HUES6 (cell line): ENCODE measurements at regions not wholly inside any gene's neighbourhood (a gene's known extent, or its start where the extent isn't known, plus 50 kb on each side); places are given as distances from the start of the nearest gene placed in this dataset.

Source experiments
- H3K27ac ChIP-seq: 2 replicates; pipeline ENCODE4 v1.7.0; 2013; ENCODE audit warnings: low read depth, mild to moderate bottlenecking, low read length, inconsistent platforms
- H3K27me3 ChIP-seq: 2 replicates; pipeline ENCODE4 v1.6.1; 2013; ENCODE audit warnings: low read length; ENCODE audit not compliant: control insufficient read depth, insufficient read depth
- H3K36me3 ChIP-seq: 2 replicates; pipeline ENCODE4 v1.6.1; 2013; ENCODE audit warnings: low read length; ENCODE audit not compliant: control insufficient read depth, insufficient read depth
- H3K4me1 ChIP-seq: 2 replicates; pipeline ENCODE4 v1.6.1; 2013; ENCODE audit warnings: low read length; ENCODE audit not compliant: control insufficient read depth, insufficient read depth
- H3K4me3 ChIP-seq: 2 replicates; pipeline ENCODE4 v1.5.1; 2013; ENCODE audit warnings: low read depth, low read length
- H3K9ac ChIP-seq: one replicate; pipeline ENCODE4 v1.6.1; 2013; ENCODE audit warnings: mild to moderate bottlenecking, low read length
- H3K9me3 ChIP-seq: 2 replicates; pipeline ENCODE4 v1.6.1; 2013; ENCODE audit warnings: low read depth, low read length; ENCODE audit not compliant: control insufficient read depth, insufficient read depth

DNA sequence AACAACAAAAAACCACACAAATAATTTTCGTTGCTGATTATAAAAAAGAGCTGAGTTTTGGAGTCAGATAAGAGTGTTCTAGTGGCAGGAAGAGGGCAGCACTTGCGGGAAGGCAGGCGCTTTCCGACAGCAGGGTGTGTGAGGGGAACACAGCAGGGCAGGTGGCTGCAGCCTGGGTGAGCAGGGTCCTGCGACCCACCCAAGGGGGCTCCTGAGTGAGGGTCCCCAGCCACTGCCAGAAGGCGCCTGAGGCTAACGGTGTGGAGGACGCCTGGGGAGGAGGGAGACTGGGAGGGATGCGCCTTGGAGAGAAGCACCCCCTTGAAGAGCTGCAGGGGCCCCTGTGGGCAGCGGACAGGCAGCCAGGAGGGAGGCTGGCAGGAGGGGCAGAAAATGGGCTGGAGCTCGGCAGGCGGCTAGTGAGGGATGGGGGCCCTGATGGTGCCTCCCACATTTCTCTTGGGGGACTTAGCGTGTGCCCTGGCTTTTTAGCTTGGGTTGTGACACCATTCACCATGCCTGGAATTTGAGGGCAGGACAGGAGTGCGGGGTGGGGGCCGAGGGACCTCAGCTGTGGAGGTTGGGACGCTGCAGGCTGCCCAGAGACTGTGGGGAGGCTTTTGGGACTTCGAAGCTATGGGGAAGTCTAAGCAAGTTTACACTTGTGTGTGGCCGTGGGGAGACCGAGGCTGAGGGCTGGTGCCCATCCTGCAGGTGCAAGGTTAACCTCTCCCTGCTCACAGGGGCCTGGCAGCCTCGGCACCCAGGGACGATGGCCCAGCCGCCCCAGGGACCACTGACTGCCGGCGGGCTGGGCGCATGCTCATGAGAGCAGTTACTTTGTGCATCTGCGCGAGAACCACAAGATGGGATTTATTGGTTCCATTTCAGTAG is 111.4 kb downstream of the SIK1 start:
- no peak overlapping the region for H3K27ac ChIP-seq

DNA sequence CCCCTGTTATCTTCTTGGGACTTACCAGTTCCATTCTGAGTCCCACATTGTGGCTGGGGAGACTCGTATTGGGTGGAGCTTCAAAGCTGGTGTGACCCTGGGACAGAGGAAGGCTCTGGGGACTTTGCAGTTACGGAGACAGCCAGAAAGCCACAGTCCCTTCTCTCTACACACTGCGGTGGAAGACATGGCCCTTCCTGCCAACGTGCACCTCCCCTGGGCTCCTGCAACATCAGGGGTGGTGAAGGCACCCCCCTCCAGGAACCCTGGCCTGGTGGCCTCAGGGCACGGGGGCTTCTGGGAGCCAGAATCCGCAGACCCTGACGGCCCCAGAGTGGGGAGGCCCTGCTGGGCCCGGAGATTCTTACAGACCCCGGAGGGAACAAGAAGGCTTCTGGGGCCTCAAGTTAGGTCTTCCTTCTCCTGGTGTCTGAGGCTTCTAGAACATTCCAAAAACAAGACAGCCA is 113.0 kb downstream of the SIK1 start:
- H3K9me3 ChIP-seq: peaks cover 19% of the 10 kb centered on the region
- no peak overlapping the region for H3K4me3 ChIP-seq
- H3K27me3 ChIP-seq: no peaks in the 10 kb centered on the region
- H3K36me3 ChIP-seq: no peaks in the 10 kb centered on the region
- peaks cover 27% of the 10 kb centered on the region for H3K4me1 ChIP-seq
- no peak overlapping the region for H3K9ac ChIP-seq
- H3K27ac ChIP-seq: no peak overlapping the region

More for the DNA sequence above, 111.4 kb downstream of the SIK1 start:
- H3K9ac ChIP-seq: no peak overlapping the region
- no peaks in the 10 kb centered on the region for H3K27me3 ChIP-seq
- no peak overlapping the region for H3K4me3 ChIP-seq
- H3K36me3 ChIP-seq: no peaks in the 10 kb centered on the region
- peaks cover 19% of the 10 kb centered on the region for H3K9me3 ChIP-seq
- H3K4me1 ChIP-seq: peaks cover 27% of the 10 kb centered on the region

DNA sequence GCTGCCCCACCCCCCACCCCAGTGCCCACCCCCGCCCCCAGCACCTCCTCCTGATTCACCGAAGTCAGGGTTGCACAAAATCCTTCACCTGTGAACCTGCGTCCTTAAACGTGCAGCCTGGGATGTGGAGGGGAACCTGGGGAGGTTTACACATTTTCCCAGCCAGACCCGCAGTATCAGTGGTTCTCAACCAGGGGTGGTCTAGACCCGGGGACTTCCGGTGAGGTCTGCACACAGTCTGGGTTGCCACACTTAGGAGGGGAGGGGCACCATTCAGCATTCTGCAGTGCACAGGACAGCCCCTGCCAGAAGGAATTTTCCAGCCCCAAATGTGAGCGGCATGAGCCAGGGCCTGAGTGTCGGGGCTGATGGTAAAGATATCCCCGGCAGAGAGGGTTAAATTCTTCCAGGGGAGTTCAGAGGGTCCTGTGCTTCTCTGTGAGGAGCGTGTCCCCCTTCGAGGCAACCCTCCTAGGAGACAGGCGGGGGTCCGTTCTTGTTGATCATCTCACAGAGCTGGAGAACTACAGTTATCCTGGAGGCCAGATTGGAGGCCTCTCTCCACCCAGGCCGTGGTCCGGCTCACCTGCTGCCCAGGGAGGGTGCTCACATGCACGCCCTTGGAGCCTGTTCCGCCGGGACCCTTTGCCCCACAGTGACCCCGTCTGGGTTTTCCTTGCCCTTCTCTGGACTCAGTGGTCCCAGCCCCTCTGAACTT is 113.6 kb downstream of the SIK1 start:
- H3K27ac ChIP-seq: no peak overlapping the region
- peaks cover 27% of the 10 kb centered on the region for H3K4me1 ChIP-seq
- no peaks in the 10 kb centered on the region for H3K36me3 ChIP-seq
- no peaks in the 10 kb centered on the region for H3K27me3 ChIP-seq
- no peak overlapping the region for H3K9ac ChIP-seq
- no peak overlapping the region for H3K4me3 ChIP-seq
- peaks cover 17% of the 10 kb centered on the region for H3K9me3 ChIP-seq

DNA sequence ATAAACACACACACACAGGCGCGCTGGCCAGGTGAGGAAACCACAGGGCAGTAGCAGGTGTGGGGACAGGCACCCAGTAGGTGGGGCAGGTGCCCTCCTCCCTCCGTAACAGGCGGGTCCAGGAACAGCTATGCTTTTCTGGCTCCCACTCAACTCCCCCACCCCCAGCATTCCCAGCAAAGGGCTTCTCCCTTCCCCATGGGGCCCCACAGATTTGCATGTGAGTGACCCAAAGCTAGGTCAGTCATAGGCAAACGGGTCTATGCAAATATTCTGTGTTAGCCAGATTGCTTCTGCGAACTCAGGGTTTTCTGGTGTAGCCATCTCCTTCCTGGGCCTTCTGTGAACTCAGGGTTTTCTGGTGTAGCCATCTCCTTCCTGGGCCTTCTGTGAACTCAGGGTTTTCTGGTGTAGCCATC is 114.2 kb downstream of the SIK1 start:
- Histone ChIP-seq H3K4me1 (peaks cover 27% of the 10 kb centered on the region), H3K36me3 (no peaks in the 10 kb centered on the region), H3K27me3 (no peaks in the 10 kb centered on the region), H3K9ac (no peak overlapping the region), H3K4me3 (no peak overlapping the region), H3K27ac (no peak overlapping the region), H3K9me3 (peaks cover 10% of the 10 kb centered on the region)

DNA sequence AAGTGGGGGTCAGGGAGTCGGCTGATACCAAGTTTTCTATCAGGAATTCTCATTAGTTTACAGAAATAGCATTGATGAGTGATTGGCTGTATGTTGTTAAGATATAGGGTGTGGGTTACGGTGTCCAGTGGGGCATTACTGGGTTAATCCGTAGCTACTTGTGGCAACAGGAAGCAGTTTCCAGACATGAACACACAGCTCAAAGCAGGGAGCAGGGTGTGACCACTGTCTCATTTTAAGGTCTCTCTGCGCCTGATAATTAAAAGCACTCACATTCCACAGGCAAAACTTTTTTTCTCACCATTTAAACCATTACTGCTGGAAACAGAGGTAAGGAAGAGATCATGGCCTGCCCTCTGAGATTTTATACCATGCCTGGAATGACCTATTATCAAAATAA is 114.9 kb downstream of the SIK1 start:
- Histone ChIP-seq H3K9me3 (peaks cover 3% of the 10 kb centered on the region; the same call in 1 of the 2 replicates), H3K36me3 (no peaks in the 10 kb centered on the region), H3K9ac (no peak overlapping the region), H3K27me3 (no peaks in the 10 kb centered on the region), H3K27ac (no peak overlapping the region), H3K4me3 (no peak overlapping the region), H3K4me1 (peaks cover 27% of the 10 kb centered on the region)

DNA sequence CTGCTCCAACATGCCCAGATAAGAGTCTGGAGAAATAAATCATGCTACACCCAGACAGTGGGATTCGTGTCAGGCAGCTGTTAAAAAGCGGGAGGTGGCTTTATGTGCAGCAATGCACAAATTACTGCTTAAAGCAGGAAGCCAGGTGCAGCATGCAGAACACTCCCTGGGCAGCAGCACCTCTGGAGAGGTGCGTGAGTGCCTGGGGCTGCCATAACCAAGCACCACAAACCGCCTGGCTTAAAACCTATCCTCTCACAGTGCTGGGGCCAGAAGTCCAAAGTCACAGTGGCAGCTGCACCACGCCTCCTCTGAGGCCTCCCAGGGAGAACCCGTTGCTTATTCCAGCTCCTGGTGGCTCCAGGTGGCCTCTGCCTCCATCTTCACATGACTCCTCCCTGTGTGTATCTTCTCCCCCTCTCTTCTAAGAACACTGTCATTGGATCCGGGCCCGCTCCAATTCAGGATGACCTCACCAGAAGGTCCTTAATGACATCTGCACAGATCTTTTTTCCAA is 115.6 kb downstream of the SIK1 start:
- H3K27ac ChIP-seq: no peak overlapping the region
- no peaks in the 10 kb centered on the region for H3K27me3 ChIP-seq
- H3K9ac ChIP-seq: no peak overlapping the region
- no peaks in the 10 kb centered on the region for H3K9me3 ChIP-seq
- peaks cover 27% of the 10 kb centered on the region for H3K4me1 ChIP-seq
- no peak overlapping the region for H3K4me3 ChIP-seq
- no peaks in the 10 kb centered on the region for H3K36me3 ChIP-seq

DNA sequence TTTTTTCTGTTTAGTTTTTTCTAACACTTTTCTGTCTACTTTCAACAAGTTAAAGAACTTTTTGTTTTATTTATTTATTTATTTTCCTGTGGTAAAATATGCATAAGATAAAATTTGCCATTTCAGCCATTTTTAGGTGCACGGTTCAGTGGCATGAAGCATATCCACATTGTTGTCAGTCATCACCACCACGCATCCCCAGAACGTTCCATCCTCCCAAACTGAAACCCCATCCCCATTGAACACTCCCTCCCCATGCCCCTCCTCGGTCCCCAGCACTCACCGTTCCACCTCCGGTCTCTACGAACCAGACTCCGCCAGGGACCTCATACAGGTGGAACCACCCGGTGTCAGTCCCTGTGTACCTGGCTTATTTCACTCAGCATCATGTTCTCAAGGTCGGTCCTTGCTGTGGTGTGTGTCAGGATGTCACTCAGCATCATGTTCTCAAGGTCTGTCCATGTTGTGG is 118.1 kb downstream of the SIK1 start:
- no peak overlapping the region for H3K9ac ChIP-seq
- no peak overlapping the region for H3K27ac ChIP-seq
- peaks cover 29% of the 10 kb centered on the region for H3K4me1 ChIP-seq
- H3K27me3 ChIP-seq: no peaks in the 10 kb centered on the region
- no peaks in the 10 kb centered on the region for H3K36me3 ChIP-seq
- H3K4me3 ChIP-seq: no peak overlapping the region
- no peaks in the 10 kb centered on the region for H3K9me3 ChIP-seq

DNA sequence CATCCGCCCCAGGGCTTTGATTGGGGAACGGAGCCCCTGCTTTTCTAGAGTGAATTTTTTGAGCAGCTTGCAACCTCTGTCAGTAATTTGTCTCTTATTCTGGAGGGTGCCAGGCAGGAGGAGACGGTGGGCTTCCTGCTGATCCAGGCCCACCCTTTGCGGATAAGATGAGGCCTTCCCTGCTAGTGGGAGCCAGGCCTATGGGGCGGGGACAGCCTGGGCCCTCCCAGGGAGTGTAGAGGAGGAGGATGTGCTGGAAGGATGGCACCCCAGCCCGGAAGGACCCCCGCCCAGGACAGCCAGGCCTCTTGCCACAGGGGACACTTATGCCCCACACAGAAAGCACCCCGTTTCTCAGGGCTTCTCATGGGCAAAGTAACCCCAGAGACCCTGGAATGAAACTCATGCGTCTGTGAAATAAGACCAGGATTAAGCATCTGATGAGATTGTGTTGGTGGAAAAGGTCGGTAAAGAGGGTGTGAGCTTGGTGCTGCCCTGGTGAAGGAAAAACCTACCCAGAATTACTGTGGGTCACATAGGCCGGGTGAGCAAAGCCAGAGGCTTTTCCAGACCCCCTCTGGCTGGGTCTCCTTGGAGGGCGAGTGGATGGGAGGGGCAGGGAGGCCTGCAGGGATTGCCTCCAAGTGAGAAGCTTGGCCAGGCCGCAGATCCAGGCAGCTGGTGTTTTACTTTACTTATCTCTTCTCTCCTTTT is 118.7 kb downstream of the SIK1 start:
- Histone ChIP-seq H3K27me3 (no peaks in the 10 kb centered on the region), H3K36me3 (no peaks in the 10 kb centered on the region), H3K4me1 (peaks cover 29% of the 10 kb centered on the region), H3K27ac (no peak overlapping the region), H3K4me3 (no peak overlapping the region), H3K9ac (no peak overlapping the region), H3K9me3 (no peaks in the 10 kb centered on the region)

DNA sequence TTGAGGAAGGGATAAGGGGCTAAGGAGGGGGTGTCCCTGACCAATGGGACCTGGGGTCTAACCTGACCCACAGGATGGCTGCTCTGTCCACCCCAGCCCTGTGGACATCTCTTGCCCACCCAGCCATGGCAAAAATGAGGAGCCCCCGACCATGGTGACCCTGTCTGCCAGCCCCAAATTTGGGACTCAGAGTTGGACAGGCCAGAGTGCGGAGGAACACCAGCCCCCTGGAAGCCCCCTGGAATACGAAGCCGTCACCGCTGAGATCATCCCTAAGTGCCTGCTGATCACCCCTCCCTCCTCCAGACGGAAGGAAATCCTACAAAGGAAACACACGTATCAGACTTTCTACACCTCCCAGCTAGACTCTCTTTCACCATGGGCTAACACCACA is 119.3 kb downstream of the SIK1 start:
- Histone ChIP-seq H3K4me3 (no peak overlapping the region), H3K9me3 (no peaks in the 10 kb centered on the region), H3K27me3 (no peaks in the 10 kb centered on the region), H3K9ac (no peak overlapping the region), H3K27ac (no peak overlapping the region), H3K4me1 (peaks cover 25% of the 10 kb centered on the region), H3K36me3 (no peaks in the 10 kb centered on the region)

DNA sequence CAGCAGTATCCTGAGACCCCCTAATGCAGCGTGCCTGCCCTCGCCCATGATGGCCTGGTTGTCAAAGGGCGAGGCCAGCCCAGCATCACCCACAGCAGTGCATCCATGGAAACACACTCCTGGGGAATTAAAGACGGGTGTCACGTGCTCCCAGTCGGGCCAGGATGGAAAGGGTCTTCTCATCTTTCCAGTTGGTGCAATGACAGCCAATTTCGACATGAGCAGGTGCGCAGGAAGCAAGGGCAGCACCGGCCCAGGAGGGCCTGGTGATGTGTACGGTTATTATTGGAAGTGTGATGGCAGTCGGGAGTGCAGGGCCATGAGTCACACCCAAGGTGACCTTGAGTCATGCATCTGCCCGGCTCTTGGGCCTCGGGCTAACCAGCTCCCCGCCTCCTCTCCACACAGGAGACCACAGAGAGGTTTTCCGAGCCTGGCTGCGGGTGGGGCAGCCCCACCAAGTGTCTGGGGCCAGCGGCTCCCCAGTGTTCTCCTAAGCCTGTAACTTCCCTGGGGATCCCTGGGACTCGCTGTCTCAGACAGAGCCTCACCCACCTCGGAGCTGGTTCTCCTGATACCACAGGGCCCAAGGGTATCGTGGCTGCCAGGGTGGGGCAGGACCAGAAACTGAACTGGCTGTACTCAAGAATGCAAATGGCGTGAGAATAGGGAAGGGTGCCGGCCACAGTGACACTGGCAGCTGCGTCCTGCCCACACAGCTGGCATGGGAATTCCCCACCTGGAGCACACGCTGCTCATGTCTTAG is 119.8 kb downstream of the SIK1 start:
- Histone ChIP-seq H3K27me3 (no peaks in the 10 kb centered on the region), H3K4me1 (peaks cover 20% of the 10 kb centered on the region), H3K36me3 (no peaks in the 10 kb centered on the region), H3K9me3 (no peaks in the 10 kb centered on the region), H3K4me3 (no peak overlapping the region), H3K9ac (no peak overlapping the region), H3K27ac (no peak overlapping the region)
